Right ventricle myocardium superior (tissue), 1 donor: ENCODE measurements at regions not wholly inside any gene's neighbourhood (a gene's known extent, or its start where the extent isn't known, plus 50 kb on each side); places are given as distances from the start of the nearest gene placed in this dataset.
"Not testable (repeated sequence)": the region's sequence is repeated elsewhere in the genome, so short reads cannot be mapped to it uniquely, and the experiment has no call there.

ENCODE experiments used
- ATAC-seq: fragments of 200-7000 bp; cut with Tn5 transposase; one replicate; pipeline ENCODE4 v1.9.1; 2020; ENCODE audit warnings: mild to moderate bottlenecking; ENCODE audit not compliant: poor library complexity
- DNase-seq: peaks from one replicate; pipeline ENCODE4 v3.0.0-alpha.2; 2020
- intact Hi-C: fragments of 100-400 bp; cut with DNase I; formaldehyde crosslinking; loops from one replicate; pipeline ENCODE4 v1.11.2; 2022
- donor health status: DM: no; HTN: yes; CAD: no; lungs with severe emphysema.

GRCh38 chr18:3328532-3328931 lies 66.6 kb downstream of the MYL12B start:
- DNase-seq (no peak), ATAC-seq (no peak)
- intact Hi-C loops, result no loop called here

DNA sequence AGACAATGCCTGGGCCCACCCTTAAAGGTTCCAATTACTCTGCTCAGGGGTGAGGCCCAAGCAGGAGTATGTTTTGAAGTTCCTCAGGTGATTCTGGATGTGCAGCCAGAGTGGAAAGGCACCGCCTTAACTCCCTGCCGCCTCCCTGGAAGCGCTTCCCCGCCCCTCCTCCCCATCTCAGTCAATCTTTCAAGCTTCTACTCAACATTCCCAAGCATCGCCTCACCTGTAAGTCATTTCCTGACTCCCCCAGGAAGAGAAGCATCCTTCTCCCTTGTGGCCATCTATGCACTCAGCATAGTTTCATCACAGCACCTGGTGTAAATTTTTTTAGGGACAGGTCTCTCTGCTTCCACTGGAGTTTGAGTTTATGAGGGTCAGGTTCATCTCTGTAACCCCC lies 67.5 kb downstream of the MYL12B start:
- intact Hi-C loops, result no loop called here

GRCh38 chr18:3329872-3330271 lies 67.9 kb downstream of the MYL12B start:
- intact Hi-C loops, result no loop called here
- no peak for DNase-seq

More for the DNA sequence above, 67.5 kb downstream of the MYL12B start:
- no peak for DNase-seq
- ATAC-seq, result no peak

GRCh38 chr18:3330622-3331021 lies 68.7 kb downstream of the MYL12B start:
- DNase-seq, result no peak
- intact Hi-C loops, result no loop called here
- ATAC-seq, result no peak

More at GRCh38 chr18:3329872-3330271, 67.9 kb downstream of the MYL12B start:
- no peak for ATAC-seq

DNA sequence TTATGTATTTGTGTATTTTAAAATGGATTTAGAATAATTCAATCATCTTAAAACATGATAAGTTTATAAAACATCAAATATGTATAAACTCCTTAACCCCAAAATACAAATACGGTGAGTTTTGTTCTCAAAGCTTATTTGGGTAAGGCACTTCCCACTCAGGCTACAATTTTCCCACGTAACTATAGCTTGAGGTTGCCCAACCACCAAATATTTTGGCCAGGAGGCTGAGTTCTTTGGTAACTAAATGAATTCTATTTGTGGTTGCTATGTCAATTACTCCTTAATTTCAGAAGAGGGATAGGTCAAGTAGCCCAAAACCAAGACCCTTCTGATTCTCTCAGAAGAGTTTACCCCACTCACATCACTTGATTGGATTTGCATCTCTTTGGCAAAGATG lies 70.4 kb downstream of the MYL12B start:
- intact Hi-C loops, result no loop called here
- DNase-seq, result no peak

GRCh38 chr18:3333056-3333720 lies 71.3 kb downstream of the MYL12B start:
- no peak for ATAC-seq
- intact Hi-C loops, result no loop called here
- DNase-seq, result no peak

More for the DNA sequence above, 70.4 kb downstream of the MYL12B start:
- no peak for ATAC-seq

GRCh38 chr18:3333721-3334386 lies 71.9 kb downstream of the MYL12B start:
- no peak for DNase-seq
- intact Hi-C loops, result no loop called here
- ATAC-seq, result no peak

- DNase-seq, result no peak
- intact Hi-C loops, result no loop called here
- no peak for ATAC-seq
Observed at GRCh38 chr18:3340015-3340681, 78.2 kb downstream of the MYL12B start.

- intact Hi-C loops, result no loop called here
- no peak for DNase-seq
- ATAC-seq, result no peak
Observed at GRCh38 chr18:3340682-3341097, 78.8 kb downstream of the MYL12B start.

GRCh38 chr18:3342628-3343027 lies 80.7 kb downstream of the MYL12B start:
- DNase-seq, result no peak
- no peak for ATAC-seq
- intact Hi-C loops, result no loop called here

DNA sequence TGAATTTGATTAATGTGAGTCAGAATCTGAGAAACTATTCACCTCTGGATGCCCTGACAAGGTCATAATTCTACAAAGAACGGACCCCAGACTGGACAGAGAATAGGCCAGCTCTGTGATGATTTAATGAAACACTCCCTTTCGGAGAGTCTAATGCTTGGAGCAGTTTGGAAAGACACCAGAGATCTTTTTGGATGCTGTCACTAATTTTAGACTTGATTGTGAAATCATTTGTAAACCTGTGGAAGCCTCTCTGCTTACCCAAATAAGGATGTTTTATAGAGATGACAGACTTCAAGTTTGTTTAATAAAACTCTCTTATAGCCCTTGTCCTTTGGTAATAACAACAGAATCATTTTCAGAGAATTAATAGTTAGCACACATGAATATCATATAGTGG lies 83.5 kb downstream of the MYL12B start:
- intact Hi-C loops, result no loop called here
- DNase-seq (no peak), ATAC-seq (peak; percentile 38)

DNA sequence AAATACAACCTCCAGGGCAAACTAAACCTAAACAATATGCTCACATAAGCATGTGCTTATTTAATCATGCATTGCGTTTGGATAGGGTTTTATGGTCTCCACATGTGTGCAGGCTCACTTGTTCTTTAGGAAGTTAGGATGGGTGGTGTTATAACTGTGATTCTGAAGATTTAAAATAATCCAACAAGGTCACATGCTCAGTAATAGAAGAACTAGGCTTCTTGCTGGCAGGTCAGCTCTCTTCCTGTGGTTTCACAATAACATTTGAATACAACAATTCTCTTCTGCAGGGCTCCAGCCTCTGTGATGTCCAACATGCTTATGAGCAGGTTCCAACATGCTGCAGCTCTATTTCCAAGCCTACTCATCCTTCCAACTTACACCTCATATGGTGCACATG lies 84.0 kb downstream of the MYL12B start:
- intact Hi-C loops, result no loop called here
- DNase-seq, result no peak
- ATAC-seq, result no peak

DNA sequence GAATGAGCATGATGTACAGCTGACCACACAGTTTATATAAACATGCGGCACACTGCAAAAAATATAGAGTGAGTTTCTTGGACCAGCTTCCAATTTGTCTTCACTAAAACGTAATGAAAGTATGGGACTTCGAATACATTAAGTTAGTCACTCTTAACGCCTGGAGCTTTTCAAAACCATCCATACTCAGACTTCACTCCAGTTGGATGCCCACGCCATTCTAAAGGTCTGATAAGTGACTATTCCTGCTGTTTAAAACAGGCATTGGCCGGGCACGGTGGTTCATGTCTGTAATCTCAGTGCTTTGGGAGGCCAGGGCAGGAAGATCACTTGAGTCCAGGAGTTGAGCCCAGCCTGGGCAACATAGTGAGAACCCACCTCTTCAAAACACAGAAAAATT lies 84.6 kb downstream of the MYL12B start:
- ATAC-seq, result no peak
- intact Hi-C loops, result no loop called here

DNA sequence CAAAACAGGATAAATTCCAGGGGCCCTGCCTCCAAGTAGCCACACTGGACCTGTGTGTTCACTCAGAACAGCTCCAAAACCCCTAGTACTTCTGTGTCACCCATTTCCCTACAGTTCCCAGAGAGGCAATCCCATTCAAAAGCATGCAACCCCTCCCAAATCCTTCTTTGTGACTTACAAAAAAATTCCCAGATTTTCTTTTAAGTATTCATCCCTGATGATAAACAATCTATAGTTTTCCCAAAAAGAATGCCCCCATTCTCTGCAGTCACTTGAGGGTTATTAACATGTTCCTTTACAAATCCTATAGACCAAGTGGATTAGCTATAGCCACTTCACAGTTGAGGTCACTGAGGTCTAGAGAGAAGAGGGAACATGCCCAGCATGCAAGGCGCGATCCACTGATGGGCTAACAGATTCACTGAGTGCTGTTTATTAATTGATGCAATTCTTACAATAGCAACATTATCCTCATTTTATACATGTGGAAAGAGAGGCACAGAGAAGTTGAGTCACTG lies 85.4 kb downstream of the MYL12B start:
- intact Hi-C loops, result no loop called here
- ATAC-seq (no peak), DNase-seq (no peak)

More for the DNA sequence above, 84.6 kb downstream of the MYL12B start:
- no peak for DNase-seq

- no peak for DNase-seq
- no peak for ATAC-seq
- intact Hi-C loops, result no loop called here
Observed at GRCh38 chr18:3348176-3348575, 86.2 kb downstream of the MYL12B start.

DNA sequence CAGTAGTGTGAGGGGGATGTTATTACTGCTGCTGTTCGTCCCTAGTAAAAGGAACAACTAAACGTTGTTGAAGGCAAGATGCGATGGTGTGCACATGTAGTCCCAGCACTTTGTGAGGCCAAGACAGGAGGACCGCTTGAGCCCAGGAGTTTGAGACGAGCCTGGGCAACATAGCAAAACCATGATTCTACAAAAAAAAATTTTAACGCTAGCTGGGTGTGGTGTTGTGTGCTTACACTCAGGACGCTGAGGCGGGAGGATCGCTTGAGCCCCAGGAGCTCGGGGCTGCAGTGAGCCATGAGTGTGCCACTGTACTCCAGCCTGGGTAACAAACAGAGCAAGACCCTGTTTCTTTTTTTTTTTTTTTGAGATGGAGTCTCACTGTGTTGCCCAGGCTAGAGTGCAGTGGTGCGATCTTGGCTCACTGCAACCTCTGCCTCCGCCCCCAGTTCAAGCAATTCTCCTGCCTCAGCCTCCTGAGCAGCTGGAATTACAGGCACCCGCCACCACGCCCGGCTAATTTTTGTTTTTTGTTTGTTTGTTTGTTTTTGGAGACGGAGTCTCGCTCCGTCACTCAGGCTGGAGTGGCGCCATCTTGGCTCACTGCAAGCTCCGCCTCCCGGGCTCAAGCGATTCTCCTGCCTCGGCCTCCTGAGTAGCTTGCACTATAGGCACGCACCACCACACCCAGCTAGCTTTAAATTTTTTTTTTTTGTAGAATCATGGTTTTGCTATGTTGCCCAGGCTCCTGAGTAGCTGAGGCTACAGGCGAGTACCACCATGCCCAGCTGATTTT lies 87.3 kb downstream of the MYL12B start:
- intact Hi-C loops, ATAC-seq, DNase-seq: not testable (repeated sequence)

- DNase-seq (no peak), ATAC-seq (no peak)
- intact Hi-C loops, result no loop called here
Observed at GRCh38 chr18:3350021-3350420, 88.1 kb downstream of the MYL12B start.

GRCh38 chr18:3350566-3351527 lies 88.9 kb downstream of the MYL12B start:
- DNase-seq (no peak), ATAC-seq (no peak)
- intact Hi-C loops, result no loop called here
